Thoracic aorta (tissue), 2 donors: ENCODE measurements at regions not wholly inside any gene's neighbourhood (a gene's known extent, or its start where the extent isn't known, plus 50 kb on each side); places are given as distances from the start of the nearest gene placed in this dataset.

Experiments
- ATAC-seq: fragments of 150-250 bp; one replicate; pipeline ENCODE4 v1.8.0; 2017; ENCODE audit warnings: low read depth; ENCODE audit not compliant: insufficient number of reproducible peaks, low FRiP score
- DNase-seq: peaks from one replicate; pipeline ENCODE4 v3.0.0-alpha.2; 2020; ENCODE audit warnings: low spot score
- H3K27ac ChIP-seq, 2 donors: fragments of 200-600 bp; sonication (generic); 1 replicate in 1 of 2; 2 replicates in 1 of 2; pipeline ENCODE4 v1.5.1; 2016; ENCODE audit warnings: mild to moderate bottlenecking in 2 of 2, moderate library complexity in 2 of 2
- H3K27me3 ChIP-seq: fragments of 200-600 bp; sonication (generic); replicated peaks from 2 replicates; pipeline ENCODE4 v1.6.0; 2016; ENCODE audit warnings: mild to moderate bottlenecking; ENCODE audit not compliant: insufficient read depth
- H3K36me3 ChIP-seq: fragments of 200-600 bp; sonication (generic); one replicate; pipeline ENCODE4 v1.5.1; 2016
- H3K4me1 ChIP-seq, 2 donors: fragments of 200-600 bp; sonication (generic); 1 replicate in 1 of 2; 2 replicates in 1 of 2; pipeline versions ENCODE4 v1.5.1 to v1.6.0; 2016; ENCODE audit warnings: low read depth in 2 of 2, mild to moderate bottlenecking in 1 of 2; ENCODE audit not compliant: control insufficient read depth in 1 of 2
- H3K4me3 ChIP-seq: fragments of 200-600 bp; sonication (generic); 2 replicates; pipeline ENCODE4 v1.5.1; 2016; ENCODE audit warnings: mild to moderate bottlenecking
- H3K9me3 ChIP-seq: fragments of 200-600 bp; sonication (generic); 2 replicates; pipeline ENCODE4 v1.5.1; 2016
- TF ChIP-seq, protein P1 (sequence below): fragments of 200-600 bp; sonication (generic); IDR thresholded peaks from one replicate; pipeline ENCODE4 v1.5.1; 2019; ENCODE audit warnings: antibody characterized with exemption

DNA sequence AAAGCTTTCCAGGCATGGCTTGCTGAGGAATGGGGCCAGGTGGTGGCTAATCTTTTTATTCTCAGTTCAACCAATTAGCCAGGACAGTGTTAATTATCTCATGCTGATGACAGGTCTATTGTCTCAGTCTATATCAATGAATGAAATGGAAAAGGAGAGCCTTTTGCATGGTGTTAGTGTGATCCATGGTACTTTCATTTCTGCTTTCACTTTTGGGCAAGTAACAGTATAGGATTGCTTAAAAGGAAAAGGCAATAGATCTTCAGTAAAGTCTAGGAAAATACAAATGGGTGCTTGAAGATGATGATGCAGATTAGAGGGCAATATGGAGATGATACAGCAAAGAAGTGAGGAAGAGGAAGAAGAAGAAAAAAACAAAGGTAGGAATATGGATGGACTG, 430.3 kb downstream of the TFAP2A start:
- H3K27me3 ChIP-seq = no peaks in the 10 kb centered on the region
- TF ChIP-seq, protein P1, sequence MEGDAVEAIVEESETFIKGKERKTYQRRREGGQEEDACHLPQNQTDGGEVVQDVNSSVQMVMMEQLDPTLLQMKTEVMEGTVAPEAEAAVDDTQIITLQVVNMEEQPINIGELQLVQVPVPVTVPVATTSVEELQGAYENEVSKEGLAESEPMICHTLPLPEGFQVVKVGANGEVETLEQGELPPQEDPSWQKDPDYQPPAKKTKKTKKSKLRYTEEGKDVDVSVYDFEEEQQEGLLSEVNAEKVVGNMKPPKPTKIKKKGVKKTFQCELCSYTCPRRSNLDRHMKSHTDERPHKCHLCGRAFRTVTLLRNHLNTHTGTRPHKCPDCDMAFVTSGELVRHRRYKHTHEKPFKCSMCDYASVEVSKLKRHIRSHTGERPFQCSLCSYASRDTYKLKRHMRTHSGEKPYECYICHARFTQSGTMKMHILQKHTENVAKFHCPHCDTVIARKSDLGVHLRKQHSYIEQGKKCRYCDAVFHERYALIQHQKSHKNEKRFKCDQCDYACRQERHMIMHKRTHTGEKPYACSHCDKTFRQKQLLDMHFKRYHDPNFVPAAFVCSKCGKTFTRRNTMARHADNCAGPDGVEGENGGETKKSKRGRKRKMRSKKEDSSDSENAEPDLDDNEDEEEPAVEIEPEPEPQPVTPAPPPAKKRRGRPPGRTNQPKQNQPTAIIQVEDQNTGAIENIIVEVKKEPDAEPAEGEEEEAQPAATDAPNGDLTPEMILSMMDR = no peak
- ATAC-seq = no peak
- H3K27ac ChIP-seq = no peak overlapping the region
- no peaks in the 10 kb centered on the region for H3K9me3 ChIP-seq
- H3K4me3 ChIP-seq = no peak overlapping the region
- no peak for DNase-seq
- no peaks in the 10 kb centered on the region for H3K4me1 ChIP-seq
- H3K36me3 ChIP-seq = no peaks in the 10 kb centered on the region

DNA sequence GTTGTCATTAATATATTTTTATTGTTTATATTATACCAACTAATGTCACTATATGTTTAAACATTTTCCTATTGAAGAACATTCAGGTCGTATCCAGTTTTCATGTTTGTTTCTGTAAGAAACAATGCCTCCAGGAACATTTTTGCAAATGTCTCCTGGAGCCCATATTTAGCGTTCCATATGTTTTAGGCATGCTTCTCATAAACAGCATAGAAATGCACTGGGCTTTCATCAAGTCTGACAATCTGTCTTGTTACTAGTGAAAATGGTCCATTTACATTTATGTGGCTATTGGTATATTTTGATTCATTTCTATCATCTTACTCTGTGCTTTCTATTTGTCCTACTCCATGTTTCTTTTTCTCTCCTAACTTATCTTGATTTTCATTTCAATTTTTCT, 431.7 kb downstream of the TFAP2A start:
- Histone ChIP-seq H3K27me3 (no peaks in the 10 kb centered on the region), H3K27ac (no peak overlapping the region), H3K4me1 (no peaks in the 10 kb centered on the region), H3K36me3 (no peaks in the 10 kb centered on the region), H3K9me3 (no peaks in the 10 kb centered on the region), H3K4me3 (no peak overlapping the region)
- TF ChIP-seq, protein P1 = no peak
- ATAC-seq (no peak), DNase-seq (no peak)

DNA sequence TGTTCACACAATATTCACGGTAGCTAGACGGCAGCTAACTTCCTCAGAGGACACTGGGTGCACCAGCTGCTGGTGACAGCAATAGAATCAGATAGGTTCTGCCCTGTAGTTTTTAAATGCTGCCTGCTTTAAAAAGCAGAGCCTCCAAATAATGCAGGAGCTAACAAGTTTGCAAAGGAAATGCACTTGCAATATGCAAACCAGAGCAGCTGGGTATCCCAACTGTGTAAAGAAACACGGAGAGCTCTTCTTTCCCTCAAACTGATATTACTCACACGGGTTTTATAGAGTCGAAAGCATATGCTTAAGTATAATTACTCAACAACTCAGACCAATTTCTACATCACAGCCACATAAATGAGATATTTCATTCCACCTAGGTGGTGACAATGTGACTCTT, 432.7 kb downstream of the TFAP2A start:
- Histone ChIP-seq H3K9me3 (no peaks in the 10 kb centered on the region), H3K27ac (no peak overlapping the region), H3K4me3 (no peak overlapping the region), H3K4me1 (no peaks in the 10 kb centered on the region), H3K27me3 (no peaks in the 10 kb centered on the region), H3K36me3 (no peaks in the 10 kb centered on the region)
- TF ChIP-seq, protein P1 = no peak
- ATAC-seq (no peak), DNase-seq (no peak)

DNA sequence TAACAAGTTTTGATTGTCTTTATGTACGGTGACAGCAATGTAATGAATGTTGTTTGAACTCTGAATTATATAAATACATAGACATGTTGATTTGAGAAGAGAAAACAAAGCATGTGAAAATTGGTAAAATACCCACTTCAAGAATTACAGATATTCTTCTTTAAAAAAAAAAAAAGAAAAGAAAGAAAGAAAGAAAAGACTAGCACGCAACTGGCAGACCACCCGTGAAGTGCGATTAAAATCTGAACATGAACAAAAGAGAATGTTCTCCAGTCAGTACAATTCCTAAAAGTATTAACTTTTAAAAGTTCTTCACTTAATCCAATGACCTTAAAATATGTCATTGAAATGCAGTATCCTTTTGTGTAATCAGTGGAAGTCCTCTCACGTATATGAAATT, 434.9 kb downstream of the TFAP2A start:
- TF ChIP-seq, protein P1 = no peak
- no peak overlapping the region for H3K27ac ChIP-seq
- H3K4me1 ChIP-seq = no peaks in the 10 kb centered on the region
- no peak overlapping the region for H3K4me3 ChIP-seq
- ATAC-seq (no peak), DNase-seq (no peak)
- H3K36me3 ChIP-seq = no peaks in the 10 kb centered on the region
- no peaks in the 10 kb centered on the region for H3K27me3 ChIP-seq
- H3K9me3 ChIP-seq = no peaks in the 10 kb centered on the region

DNA sequence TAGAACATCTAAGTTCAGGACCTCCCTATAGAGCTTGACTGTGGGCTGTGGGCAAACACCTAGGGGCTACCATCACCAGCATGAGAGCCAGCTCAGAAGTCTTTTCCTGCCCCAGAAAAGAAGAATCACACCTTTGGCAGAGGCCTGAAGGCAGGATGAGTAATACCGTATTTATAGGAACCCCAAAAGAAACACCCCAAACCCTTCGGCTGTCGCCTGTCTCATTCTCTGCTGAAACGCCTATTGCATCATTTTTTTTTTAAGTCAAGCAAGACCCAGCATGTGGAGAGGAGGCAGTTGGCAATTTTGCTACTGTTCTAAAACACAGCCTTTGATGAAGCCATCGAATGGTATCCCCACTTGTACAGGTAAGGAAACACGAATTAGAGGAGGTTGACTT, 436.4 kb downstream of the TFAP2A start:
- Histone ChIP-seq H3K36me3 (no peaks in the 10 kb centered on the region), H3K4me3 (no peak overlapping the region), H3K27ac (no peak overlapping the region), H3K27me3 (no peaks in the 10 kb centered on the region), H3K9me3 (no peaks in the 10 kb centered on the region), H3K4me1 (no peaks in the 10 kb centered on the region)
- TF ChIP-seq, protein P1 = no peak
- ATAC-seq (no peak), DNase-seq (no peak)
